Uterus (tissue), 3 donors: ENCODE measurements at regions not wholly inside any gene's neighbourhood (a gene's known extent, or its start where the extent isn't known, plus 50 kb on each side); places are given as distances from the start of the nearest gene placed in this dataset.
A peak's percentile ranks its signal among the peaks of the same experiment; 100 is the strongest.

Experiments used
- DNase-seq, 2 donors: peaks; one replicate each; pipeline ENCODE4 v3.0.0-alpha.2; 2019 to 2020
- H3K27ac ChIP-seq, 2 donors: fragments of 200-600 bp; sonication (generic); 1 replicate in 1 of 2; 2 replicates in 1 of 2; pipeline ENCODE4 v1.5.1; 2016 to 2018
- H3K27me3 ChIP-seq, 2 donors: fragments of 200-600 bp; sonication (generic); one replicate each; pipeline ENCODE4 v1.5.1; 2018 to 2019; ENCODE audit warnings: control low read depth in 1 of 2
- H3K36me3 ChIP-seq, 2 donors: fragments of 200-600 bp; sonication (generic); one replicate each; pipeline ENCODE4 v1.5.1; 2019; ENCODE audit warnings: control low read depth in 1 of 2
- H3K4me1 ChIP-seq, 2 donors: fragments of 200-600 bp; sonication (generic); one replicate each; pipeline ENCODE4 v1.5.1; 2018 to 2019; ENCODE audit warnings: control low read depth in 1 of 2
- H3K4me3 ChIP-seq, 2 donors: fragments of 200-600 bp; sonication (generic); 1 replicate in 1 of 2; 2 replicates in 1 of 2; pipeline ENCODE4 v1.5.1; 2018 to 2019; ENCODE audit warnings: mild to moderate bottlenecking in 1 of 2
- H3K9me3 ChIP-seq, 2 donors: fragments of 200-600 bp; sonication (generic); one replicate each; pipeline ENCODE4 v1.5.1; 2019; ENCODE audit warnings: control low read depth in 1 of 2
- POLR2A ChIP-seq, 2 donors: fragments of 450-650 bp; IDR thresholded peaks; one replicate each; pipeline ENCODE4 v1.6.1; 2016; ENCODE audit warnings: antibody characterized with exemption in 2 of 2, mild to moderate bottlenecking in 1 of 2, moderate library complexity in 1 of 2
- intact Hi-C: fragments of 100-400 bp; cut with DNase I; formaldehyde crosslinking; loops from one replicate; pipeline ENCODE4 v1.15.1; 2023; ENCODE audit warnings: low total_unique reads
- TF ChIP-seq, protein P1 (sequence below), 4 experiments: fragments of 200-600 bp in 2 of 4; fragments of 450-650 bp in 2 of 4; sonication (generic) in 2 of 4; IDR thresholded peaks; one replicate each; pipeline ENCODE4 v1.5.1; 2016 to 2019; ENCODE audit warnings: antibody characterized with exemption in 4 of 4, mild to moderate bottlenecking in 2 of 4, moderate library complexity in 1 of 4
- donor health status: DM: yes; HTN: yes; CAD: no.

DNA sequence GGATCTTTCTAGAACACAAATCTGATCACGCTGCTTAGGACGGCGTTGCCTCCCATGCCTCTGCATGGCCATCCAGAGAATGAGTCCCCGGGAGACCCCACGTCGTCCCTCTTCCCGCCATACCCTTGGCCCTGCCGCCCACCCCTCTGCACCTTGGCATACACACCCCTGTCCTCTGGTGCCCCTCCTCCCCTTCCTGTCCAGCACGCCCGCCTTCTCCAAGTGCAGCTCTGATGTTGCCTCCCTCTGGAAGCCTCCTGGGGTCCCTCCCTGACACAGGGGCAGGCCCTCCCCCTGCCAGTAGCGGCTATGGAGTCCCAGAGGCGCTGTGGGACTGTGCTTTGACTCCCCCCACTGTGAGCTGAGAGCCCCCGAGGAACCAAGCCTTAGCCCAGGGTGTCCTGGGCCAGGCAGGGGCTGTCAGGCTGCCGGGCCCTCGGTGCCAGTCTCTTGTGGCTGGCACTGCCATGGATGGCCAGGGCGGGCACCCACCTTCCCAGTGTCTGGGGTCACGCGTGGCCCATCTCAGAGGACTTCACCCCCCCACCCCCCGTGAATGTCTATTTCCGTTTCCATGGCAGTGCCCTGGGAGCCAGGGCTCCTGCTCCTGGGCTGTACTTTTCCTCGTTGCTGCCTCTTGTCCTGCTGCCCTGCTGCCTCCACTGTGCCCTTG is 70.5 kb upstream of the RNU6ATAC start:
- Histone ChIP-seq H3K4me3 (no peak overlapping the region), H3K4me1 (peaks cover 0 to 11% of the 10 kb centered on the region in 2 donors), H3K9me3 (no peaks in the 10 kb centered on the region), H3K27ac (no peak overlapping the region), H3K27me3 (no peaks in the 10 kb centered on the region), H3K36me3 (no peaks in the 10 kb centered on the region)
- intact Hi-C loops, result no loop called here
- DNase-seq, result no peak
- TF ChIP-seq, protein P1, sequence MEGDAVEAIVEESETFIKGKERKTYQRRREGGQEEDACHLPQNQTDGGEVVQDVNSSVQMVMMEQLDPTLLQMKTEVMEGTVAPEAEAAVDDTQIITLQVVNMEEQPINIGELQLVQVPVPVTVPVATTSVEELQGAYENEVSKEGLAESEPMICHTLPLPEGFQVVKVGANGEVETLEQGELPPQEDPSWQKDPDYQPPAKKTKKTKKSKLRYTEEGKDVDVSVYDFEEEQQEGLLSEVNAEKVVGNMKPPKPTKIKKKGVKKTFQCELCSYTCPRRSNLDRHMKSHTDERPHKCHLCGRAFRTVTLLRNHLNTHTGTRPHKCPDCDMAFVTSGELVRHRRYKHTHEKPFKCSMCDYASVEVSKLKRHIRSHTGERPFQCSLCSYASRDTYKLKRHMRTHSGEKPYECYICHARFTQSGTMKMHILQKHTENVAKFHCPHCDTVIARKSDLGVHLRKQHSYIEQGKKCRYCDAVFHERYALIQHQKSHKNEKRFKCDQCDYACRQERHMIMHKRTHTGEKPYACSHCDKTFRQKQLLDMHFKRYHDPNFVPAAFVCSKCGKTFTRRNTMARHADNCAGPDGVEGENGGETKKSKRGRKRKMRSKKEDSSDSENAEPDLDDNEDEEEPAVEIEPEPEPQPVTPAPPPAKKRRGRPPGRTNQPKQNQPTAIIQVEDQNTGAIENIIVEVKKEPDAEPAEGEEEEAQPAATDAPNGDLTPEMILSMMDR (IDR thresholded peaks at IDR 0.05), result no peak
- no peak for TF ChIP-seq POLR2A (IDR thresholded peaks at IDR 0.05)

DNA sequence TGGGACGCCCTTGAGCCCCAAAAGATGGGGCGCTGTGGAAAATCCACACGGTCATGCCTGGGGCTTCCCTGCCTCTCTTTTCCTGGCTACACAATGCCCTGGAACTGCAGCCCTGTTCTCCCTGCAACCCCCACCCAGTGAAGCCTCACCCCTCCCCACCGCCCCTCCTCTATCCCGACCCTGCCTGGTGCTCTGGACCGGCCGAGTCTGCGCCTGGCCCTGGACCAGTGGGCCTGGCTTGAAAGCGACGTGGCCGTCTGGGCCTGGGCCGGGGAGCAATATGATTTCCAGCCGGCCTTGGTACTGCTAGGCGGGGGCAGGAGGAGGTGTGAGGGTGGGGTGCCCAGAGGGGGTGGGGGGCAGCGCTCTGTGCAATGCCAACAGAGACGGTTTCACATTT is 71.0 kb upstream of the RNU6ATAC start:
- no peaks in the 10 kb centered on the region for H3K36me3 ChIP-seq
- DNase-seq, result no peak
- H3K9me3 ChIP-seq, result no peaks in the 10 kb centered on the region
- no peaks in the 10 kb centered on the region for H3K27me3 ChIP-seq
- intact Hi-C loops, result no loop called here
- H3K27ac ChIP-seq, result no peak overlapping the region
- H3K4me1 ChIP-seq, result peaks cover 0 to 11% of the 10 kb centered on the region in 2 donors
- H3K4me3 ChIP-seq, result no peak overlapping the region
- TF ChIP-seq, protein P1 (IDR thresholded peaks at IDR 0.05), result no peak
- TF ChIP-seq POLR2A (IDR thresholded peaks at IDR 0.05), result no peak

DNA sequence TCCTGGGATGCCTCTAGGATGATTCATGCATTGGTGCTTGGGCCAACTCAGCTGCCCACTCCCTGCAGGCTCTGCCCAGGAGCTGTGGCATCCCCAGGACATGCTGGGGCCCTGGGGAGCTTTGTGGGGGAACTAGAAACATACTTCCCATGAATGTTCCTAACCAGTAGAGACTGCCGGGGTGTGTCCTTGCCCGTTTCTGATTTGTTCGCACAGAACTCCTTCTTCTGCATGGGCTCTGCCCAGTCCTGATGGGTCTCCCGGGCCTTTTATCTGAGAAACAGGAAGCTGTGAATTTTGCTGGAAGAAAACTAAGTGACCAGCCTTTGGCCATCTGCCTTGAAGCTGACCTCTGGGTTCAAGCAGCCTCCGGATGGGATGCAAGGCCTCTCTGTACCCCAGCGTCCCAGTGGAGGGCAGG is 71.6 kb upstream of the RNU6ATAC start:
- Histone ChIP-seq H3K4me3 (no peak overlapping the region), H3K36me3 (no peaks in the 10 kb centered on the region), H3K27me3 (no peaks in the 10 kb centered on the region), H3K4me1 (peaks cover 0 to 6% of the 10 kb centered on the region in 2 donors), H3K27ac (no peak overlapping the region), H3K9me3 (no peaks in the 10 kb centered on the region)
- intact Hi-C loops, result no loop called here
- TF ChIP-seq, protein P1 (IDR thresholded peaks at IDR 0.05), result no peak
- TF ChIP-seq POLR2A (IDR thresholded peaks at IDR 0.05), result no peak
- peak in 1 of 2 donors; percentile 40 for DNase-seq

DNA sequence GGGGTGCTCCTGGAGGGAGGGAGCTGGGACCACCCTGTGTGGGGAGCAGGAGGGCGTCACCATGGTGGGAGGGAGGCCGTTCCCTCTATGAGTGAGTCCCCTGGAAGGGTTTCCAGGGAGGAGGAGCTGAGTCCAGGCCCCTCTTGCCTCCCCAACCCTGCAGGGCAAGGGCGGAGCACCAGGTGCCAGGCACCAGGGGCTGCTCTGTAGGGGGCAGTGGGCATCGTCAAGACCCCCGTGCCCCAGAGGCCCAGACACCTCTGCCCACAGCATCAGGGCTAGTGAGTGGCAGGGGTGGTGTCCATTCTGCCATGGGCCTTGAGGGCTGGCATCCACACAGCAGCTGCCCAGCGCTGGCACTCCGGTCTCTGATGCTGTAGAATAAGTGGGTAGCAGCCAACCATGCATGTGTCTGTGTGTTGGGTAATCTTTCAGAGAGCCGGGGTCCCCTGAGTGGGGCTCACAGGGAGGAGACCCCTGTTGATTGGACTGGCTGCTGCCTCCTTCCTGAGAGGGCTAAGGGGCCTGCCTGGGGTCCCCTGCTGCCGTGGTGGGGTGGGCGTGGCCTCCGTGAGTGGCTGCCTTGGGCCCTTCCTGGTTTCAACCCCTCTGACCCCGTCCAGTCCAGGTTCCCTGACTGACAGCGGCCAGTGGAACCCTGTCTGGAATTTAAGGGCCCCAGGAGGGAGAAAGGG is 72.7 kb upstream of the RNU6ATAC start:
- Histone ChIP-seq H3K4me1 (no peaks in the 10 kb centered on the region), H3K4me3 (no peak overlapping the region), H3K9me3 (no peaks in the 10 kb centered on the region), H3K36me3 (no peaks in the 10 kb centered on the region), H3K27ac (no peak overlapping the region), H3K27me3 (no peaks in the 10 kb centered on the region)
- intact Hi-C loops, result no loop called here
- TF ChIP-seq, protein P1 (IDR thresholded peaks at IDR 0.05), result no peak
- no peak for TF ChIP-seq POLR2A (IDR thresholded peaks at IDR 0.05)
- no peak for DNase-seq

DNA sequence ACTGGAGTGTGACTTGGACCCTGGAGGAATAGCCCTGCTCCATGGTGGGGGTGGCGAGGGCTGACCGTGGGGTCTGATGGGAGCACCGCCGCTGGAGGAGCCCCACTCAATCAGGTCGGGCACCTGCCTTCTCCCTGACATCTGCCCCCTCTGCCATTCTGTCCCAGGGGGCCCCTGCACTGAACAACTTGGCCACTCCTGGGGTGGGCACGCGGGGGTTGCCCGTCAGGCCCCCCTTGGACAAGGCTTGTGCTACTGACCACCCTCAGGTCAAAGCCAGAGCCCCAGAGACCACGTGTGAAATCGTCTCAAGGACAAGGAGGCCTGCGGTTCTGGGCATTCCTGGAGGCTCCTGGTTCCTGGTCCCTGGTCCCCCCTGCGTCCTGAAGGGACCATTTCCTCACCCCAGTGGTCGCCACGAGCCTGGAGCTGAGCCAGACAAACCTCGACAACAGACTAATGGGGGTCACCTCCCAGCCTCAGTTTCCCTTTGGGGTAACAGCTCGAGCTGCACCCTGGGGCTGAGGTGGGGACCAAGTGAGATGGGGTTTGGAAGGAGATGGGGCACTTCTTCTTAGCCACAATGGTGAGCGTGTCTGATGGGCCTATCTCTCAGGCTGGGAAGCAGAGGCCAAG is 73.4 kb upstream of the RNU6ATAC start:
- TF ChIP-seq, protein P1 (IDR thresholded peaks at IDR 0.05), result no peak
- intact Hi-C loops, result no loop called here
- no peaks in the 10 kb centered on the region for H3K27me3 ChIP-seq

More for the DNA sequence above, 73.4 kb upstream of the RNU6ATAC start:
- no peak overlapping the region for H3K4me3 ChIP-seq
- H3K27ac ChIP-seq, result no peak overlapping the region
- H3K4me1 ChIP-seq, result no peaks in the 10 kb centered on the region
- H3K36me3 ChIP-seq, result no peaks in the 10 kb centered on the region
- H3K9me3 ChIP-seq, result no peaks in the 10 kb centered on the region
- DNase-seq, result no peak
